ENCODE measurements at regions not wholly inside any gene's neighbourhood (a gene's known extent, or its start where the extent isn't known, plus 50 kb on each side); places are given as distances from the start of the nearest gene placed in this dataset.

DNA sequence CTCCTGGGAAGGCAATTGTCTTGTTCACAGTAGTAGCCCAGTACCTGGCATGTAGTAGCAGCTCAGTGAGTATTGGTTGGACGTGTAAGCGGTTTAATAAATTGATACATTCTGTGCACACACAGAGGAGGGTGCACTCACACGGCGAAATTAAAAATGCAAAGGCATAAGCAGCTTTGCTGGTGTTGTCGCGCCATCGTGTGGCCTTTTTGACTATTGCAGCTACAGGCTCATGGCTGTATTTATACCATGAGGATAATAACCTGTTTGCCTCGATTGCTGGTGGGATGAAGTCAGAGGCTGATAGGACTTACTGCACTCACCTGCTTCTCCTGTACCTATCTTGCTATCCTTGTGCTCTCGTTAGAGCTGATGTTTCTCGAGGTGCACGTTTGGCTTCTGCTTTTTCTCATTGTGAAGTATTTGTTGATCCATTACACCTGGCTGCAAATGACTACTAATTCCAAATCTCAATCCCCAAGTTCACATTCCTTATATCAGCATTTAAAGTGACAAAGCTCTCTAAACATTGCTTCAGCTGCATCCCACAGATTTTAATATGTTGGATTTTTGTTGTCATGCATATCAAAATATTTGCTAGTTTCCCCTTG lies 61.5 kb downstream of the TBXT start:
- no peak overlapping the region for H3K4me3 ChIP-seq (ENCODE audit: low read depth, low read length)
- peak; percentile 78 for TF ChIP-seq CTCF (IDR thresholded peaks at IDR 0.05; ENCODE audit: insufficient read depth, low read depth, low read length)
- peak; percentile 65 for DNase-seq (ENCODE audit: low read depth)

- DNase-seq (ENCODE audit: low read depth): no peak
- TF ChIP-seq CTCF (IDR thresholded peaks at IDR 0.05; ENCODE audit: insufficient read depth, low read depth, low read length): no peak
Observed at GRCh38 chr6:166105341-166106075, 62.1 kb downstream of the TBXT start.

DNA sequence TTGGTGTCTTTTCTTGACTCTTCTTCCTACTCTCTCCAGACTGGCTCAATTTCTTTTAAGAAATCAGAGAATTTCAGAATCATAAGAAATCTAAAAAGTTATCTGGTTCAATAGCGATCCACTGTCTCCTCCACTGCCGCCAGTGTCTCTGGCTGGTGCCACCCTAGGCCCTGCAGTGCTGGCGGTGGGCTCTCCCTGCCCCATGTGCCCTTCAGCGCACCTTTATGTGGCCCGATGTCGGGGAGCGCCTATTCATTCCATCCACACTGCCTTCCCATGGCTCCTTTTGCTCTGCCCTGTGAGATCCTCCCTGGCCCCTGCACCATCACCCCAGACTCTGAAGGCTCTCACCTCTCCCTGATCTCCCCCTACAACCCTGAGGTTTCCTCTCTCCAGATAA lies 62.8 kb downstream of the TBXT start:
- DNase-seq (ENCODE audit: low read depth): no peak

More at GRCh38 chr6:166105341-166106075, 62.1 kb downstream of the TBXT start:
- H3K4me3 ChIP-seq (ENCODE audit: low read depth, low read length): no peak overlapping the region

GRCh38 chr6:166104107-166104506 lies 63.5 kb downstream of the TBXT start:
- no peak overlapping the region for H3K4me3 ChIP-seq (ENCODE audit: low read depth, low read length)
- DNase-seq (ENCODE audit: low read depth): peak; percentile 75
- no peak for TF ChIP-seq CTCF (IDR thresholded peaks at IDR 0.05; ENCODE audit: insufficient read depth, low read depth, low read length)

More for the DNA sequence above, 62.8 kb downstream of the TBXT start:
- TF ChIP-seq CTCF (IDR thresholded peaks at IDR 0.05; ENCODE audit: insufficient read depth, low read depth, low read length): no peak
- no peak overlapping the region for H3K4me3 ChIP-seq (ENCODE audit: low read depth, low read length)

DNA sequence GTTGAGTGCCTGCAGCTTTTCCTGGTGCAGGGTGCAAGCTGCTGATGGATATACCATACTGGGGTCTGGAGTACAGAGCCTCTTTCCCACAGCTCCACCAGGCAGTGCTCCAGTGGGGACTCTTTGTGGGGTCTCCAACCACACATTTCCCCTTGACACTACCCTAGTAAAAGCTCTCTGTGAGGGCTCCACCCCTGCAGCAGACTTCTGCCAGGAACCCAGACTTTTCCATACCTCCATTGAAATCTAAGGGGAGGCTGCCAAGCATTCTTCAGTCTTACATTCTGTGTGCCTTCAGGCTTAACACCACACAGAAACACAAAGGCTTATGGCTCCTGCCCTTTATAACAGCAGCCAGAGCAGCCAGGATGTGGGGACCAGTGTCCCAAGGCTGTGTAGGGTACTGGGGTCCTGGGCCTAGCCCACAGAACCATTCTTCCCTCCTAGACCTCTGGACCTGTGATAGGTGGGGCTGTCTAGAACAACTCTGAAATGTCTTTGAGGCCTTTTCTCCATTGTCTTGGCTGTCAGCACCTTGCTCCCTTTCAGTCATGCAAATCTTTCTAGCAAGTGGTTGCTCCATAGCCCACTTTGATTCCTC lies 65.7 kb downstream of the TBXT start:
- TF ChIP-seq CTCF (IDR thresholded peaks at IDR 0.05; ENCODE audit: insufficient read depth, low read depth, low read length): no peak
- H3K4me3 ChIP-seq (ENCODE audit: low read depth, low read length): no peak overlapping the region
- no peak for DNase-seq (ENCODE audit: low read depth)

GRCh38 chr6:166097914-166098522 lies 69.6 kb downstream of the TBXT start:
- TF ChIP-seq CTCF (IDR thresholded peaks at IDR 0.05; ENCODE audit: insufficient read depth, low read depth, low read length): peak; percentile 83
- peak overlapping the region; percentile 41 for H3K4me3 ChIP-seq (ENCODE audit: low read depth, low read length)
- peak; percentile 81 for DNase-seq (ENCODE audit: low read depth)

Data from fibroblast of villous mesenchyme (primary cell).